CD14-positive monocyte (primary cell): ENCODE measurements at regions not wholly inside any gene's neighbourhood (a gene's known extent, or its start where the extent isn't known, plus 50 kb on each side); places are given as distances from the start of the nearest gene placed in this dataset.

Experiments
- DNase-seq, 3 donors: peaks; one replicate each; pipeline ENCODE4 v3.0.0-alpha.2; 2011 to 2022
- H2AFZ ChIP-seq: 2 replicates; pipeline ENCODE4 v1.6.0; 2012; ENCODE audit warnings: mild to moderate bottlenecking, low read depth, low read length, inconsistent platforms; ENCODE audit not compliant: insufficient read depth, poor library complexity, severe bottlenecking
- H3K27ac ChIP-seq, 2 donors: 1 replicate in 1 of 2; 2 replicates in 1 of 2; pipeline ENCODE4 v1.5.1; 2012 to 2013; ENCODE audit warnings: low read length in 2 of 2, control low read depth in 1 of 2, inconsistent platforms in 1 of 2, low read depth in 1 of 2, mild to moderate bottlenecking in 1 of 2
- H3K27me3 ChIP-seq, 2 donors: one replicate each; pipeline versions ENCODE4 v1.6.0 to v1.6.1; 2011 to 2013; ENCODE audit warnings: low read length in 2 of 2; ENCODE audit not compliant: control insufficient read depth in 2 of 2, insufficient read depth in 2 of 2
- H3K36me3 ChIP-seq, 2 donors: replicated peaks in 1 of 2; 1 replicate in 1 of 2; 2 replicates in 1 of 2; pipeline versions ENCODE4 v1.5.1 to v1.6.1; 2012 to 2013; ENCODE audit warnings: low read length in 2 of 2, control low read depth in 1 of 2, inconsistent platforms in 1 of 2, mild to moderate bottlenecking in 1 of 2; ENCODE audit not compliant: insufficient read depth in 2 of 2, control insufficient read depth in 1 of 2
- H3K4me1 ChIP-seq, 2 donors: 1 replicate in 1 of 2; 2 replicates in 1 of 2; pipeline versions ENCODE4 v1.5.1 to v1.6.1; 2012 to 2013; ENCODE audit warnings: low read length in 2 of 2, control low read depth in 1 of 2, inconsistent platforms in 1 of 2, mild to moderate bottlenecking in 1 of 2, moderate library complexity in 1 of 2; ENCODE audit not compliant: insufficient read depth in 2 of 2, control insufficient read depth in 1 of 2
- H3K4me2 ChIP-seq: replicated peaks from 2 replicates; pipeline ENCODE3; 2012; ENCODE audit warnings: low read length, moderate library complexity, mild to moderate bottlenecking; ENCODE audit not compliant: poor library complexity, severe bottlenecking; ENCODE audit errors: extremely low read depth
- H3K4me3 ChIP-seq, 3 experiments: fragments of 200-600 bp in 1 of 3; sonication (generic) in 1 of 3; replicated peaks in 1 of 3; 1 replicate in 2 of 3; 2 replicates in 1 of 3; pipeline ENCODE4 v1.5.1; 2011 to 2013; ENCODE audit warnings: low read length in 3 of 3, mild to moderate bottlenecking in 3 of 3, control low read depth in 2 of 3, low read depth in 2 of 3, inconsistent platforms in 1 of 3, moderate library complexity in 1 of 3
- H3K79me2 ChIP-seq: 2 replicates; pipeline ENCODE4 v1.6.0; 2012; ENCODE audit warnings: mild to moderate bottlenecking, control low read depth, inconsistent platforms, low read length, moderate library complexity; ENCODE audit not compliant: insufficient read depth
- H3K9ac ChIP-seq: 2 replicates; pipeline ENCODE4 v1.6.0; 2017; ENCODE audit warnings: low read length, mild to moderate bottlenecking; ENCODE audit not compliant: insufficient read depth, poor library complexity, severe bottlenecking
- H3K9me3 ChIP-seq, 2 donors: replicated peaks in 1 of 2; 1 replicate in 1 of 2; 2 replicates in 1 of 2; pipeline versions ENCODE4 v1.5.1 to v1.6.1; 2012 to 2013; ENCODE audit warnings: low read length in 2 of 2, control low read depth in 1 of 2; ENCODE audit not compliant: control insufficient read depth in 1 of 2, insufficient read depth in 1 of 2
- H4K20me1 ChIP-seq: 2 replicates; pipeline ENCODE4 v1.6.0; 2012; ENCODE audit warnings: mild to moderate bottlenecking, low read length, control low read depth, moderate library complexity; ENCODE audit not compliant: insufficient read depth
- H3K27ac Mint-ChIP-seq, 7 donors: one replicate each; pipeline ENCODE4 v1.8.0; 2020; ENCODE audit warnings: mild to moderate bottlenecking in 7 of 7, mixed read lengths in 7 of 7, moderate library complexity in 6 of 7, inconsistent platforms in 2 of 7
- H3K27me3 Mint-ChIP-seq, 3 donors: one replicate each; pipeline ENCODE4 v1.8.0; 2021 to 2022; ENCODE audit warnings: low read depth in 3 of 3, mild to moderate bottlenecking in 3 of 3, mixed read lengths in 3 of 3, moderate library complexity in 3 of 3, inconsistent platforms in 1 of 3
- H3K36me3 Mint-ChIP-seq, 2 donors: one replicate each; pipeline ENCODE4 v1.8.0; 2020; ENCODE audit warnings: mixed read lengths in 2 of 2, inconsistent platforms in 1 of 2, mild to moderate bottlenecking in 1 of 2
- H3K4me1 Mint-ChIP-seq: one replicate; pipeline ENCODE4 v1.8.0; 2020; ENCODE audit warnings: mild to moderate bottlenecking, mixed read lengths
- H3K4me3 Mint-ChIP-seq, 2 donors: one replicate each; pipeline ENCODE4 v1.8.0; 2020; ENCODE audit warnings: mild to moderate bottlenecking in 2 of 2, mixed read lengths in 2 of 2, moderate library complexity in 1 of 2
- H3K9me3 Mint-ChIP-seq, 7 donors: one replicate each; pipeline ENCODE4 v1.8.0; 2020 to 2022; ENCODE audit warnings: mixed read lengths in 7 of 7, mild to moderate bottlenecking in 6 of 7, moderate library complexity in 6 of 7, inconsistent platforms in 2 of 7
- CTCF ChIP-seq: fragments of 200-600 bp; IDR thresholded peaks from one replicate; pipeline ENCODE4 v1.8.0; 2022; ENCODE audit warnings: antibody characterized with exemption, mild to moderate bottlenecking
- WGBS: methylation state at CpG from one replicate; pipeline ENCODE4 v1.1.5; 2013; ENCODE audit warnings: missing lambda C conversion rate; ENCODE audit not compliant: insufficient coverage; 5-methylcytosine and 5-hydroxymethylcytosine counted together
- intact Hi-C, 2 donors: fragments of 100-400 bp; cut with micrococcal nuclease; formaldehyde crosslinking; loops; one replicate each; pipeline versions ENCODE4 v1.15.0 to v1.15.1; 2023

DNA sequence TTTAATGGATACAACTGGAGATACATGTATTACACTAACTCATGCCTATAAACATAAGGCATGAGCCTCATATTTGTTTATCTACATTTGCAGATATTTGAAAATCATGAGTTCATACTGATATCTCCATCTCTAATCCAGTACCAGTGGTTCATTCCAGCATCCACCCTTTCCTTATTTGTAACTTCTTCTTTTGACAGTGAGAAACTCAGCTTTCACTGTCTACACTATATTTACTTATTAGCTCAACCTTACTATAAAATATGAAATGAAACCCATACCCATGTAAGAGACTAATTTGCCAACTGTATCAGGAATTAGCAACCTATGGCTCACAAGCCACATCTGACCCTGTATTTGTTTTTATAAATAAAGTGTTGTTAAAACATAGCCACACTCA, 161.9 kb upstream of the GPRIN3 start:
- intact Hi-C loops: no loop called here
- peak overlapping the region in 4 of 7 donors; percentile 7 to 78 (median 42) for H3K27ac Mint-ChIP-seq

GRCh38 chr4:89468602-89469001, 161.0 kb upstream of the GPRIN3 start:
- Histone ChIP-seq H3K4me1 (peaks cover 15 to 22% of the 10 kb centered on the region in 2 donors), H4K20me1 (no peaks in the 10 kb centered on the region), H3K27me3 (no peaks in the 10 kb centered on the region), H3K9me3 (no peaks in the 10 kb centered on the region), H3K27ac (no peak overlapping the region), H3K79me2 (no peaks in the 10 kb centered on the region), H3K9ac (no peak overlapping the region), H3K4me2 (no peak overlapping the region), H3K36me3 (no peaks in the 10 kb centered on the region), H3K4me3 (no peak overlapping the region), H2AFZ (no peak overlapping the region)
- Mint-ChIP-seq H3K4me3 (no peak overlapping the region), H3K27me3 (no peaks in the 10 kb centered on the region), H3K4me1 (peaks cover 21% of the 10 kb centered on the region), H3K36me3 (no peaks in the 10 kb centered on the region), H3K27ac (peak overlapping the region in 1 of 7 donors; percentile 50), H3K9me3 (peaks cover 0 to 3% (median 0%) of the 10 kb centered on the region in 7 donors)
- DNase-seq: no peak
- no peak for TF ChIP-seq CTCF
- WGBS: 0% methylated on average over 1 of the region's 2 CpGs
- intact Hi-C loops: no loop called here

More for the DNA sequence above, 161.9 kb upstream of the GPRIN3 start:
- Mint-ChIP-seq H3K36me3 (no peaks in the 10 kb centered on the region), H3K4me3 (peak overlapping the region in 1 of 2 donors; percentile 70), H3K4me1 (peaks cover 21% of the 10 kb centered on the region), H3K27me3 (no peaks in the 10 kb centered on the region), H3K9me3 (peaks cover 0 to 3% (median 0%) of the 10 kb centered on the region in 7 donors)
- Histone ChIP-seq H3K27ac (peak overlapping the region in 1 of 2 donors; percentile 53), H3K27me3 (no peaks in the 10 kb centered on the region), H3K4me2 (peak overlapping the region; percentile 55), H3K9me3 (no peaks in the 10 kb centered on the region), H2AFZ (peak overlapping the region; percentile 9), H3K4me1 (peaks cover 15 to 22% of the 10 kb centered on the region in 2 donors), H3K4me3 (peak overlapping the region in 2 of 3 experiments; percentile 25 to 31), H3K79me2 (no peaks in the 10 kb centered on the region), H4K20me1 (no peaks in the 10 kb centered on the region), H3K9ac (no peak overlapping the region), H3K36me3 (no peaks in the 10 kb centered on the region)
- TF ChIP-seq CTCF: no peak
- DNase-seq: no peak
